Pulmonary artery endothelial cell (primary cell): ENCODE measurements at regions not wholly inside any gene's neighbourhood (a gene's known extent, or its start where the extent isn't known, plus 50 kb on each side); places are given as distances from the start of the nearest gene placed in this dataset.
"Not testable (repeated sequence)": the region's sequence is repeated elsewhere in the genome, so short reads cannot be mapped to it uniquely, and the experiment has no call there.

ENCODE experiments used
- DNase-seq: peaks from one replicate; pipeline ENCODE4 v3.0.0-alpha.2; 2011; ENCODE audit warnings: low read depth, low spot score

DNA sequence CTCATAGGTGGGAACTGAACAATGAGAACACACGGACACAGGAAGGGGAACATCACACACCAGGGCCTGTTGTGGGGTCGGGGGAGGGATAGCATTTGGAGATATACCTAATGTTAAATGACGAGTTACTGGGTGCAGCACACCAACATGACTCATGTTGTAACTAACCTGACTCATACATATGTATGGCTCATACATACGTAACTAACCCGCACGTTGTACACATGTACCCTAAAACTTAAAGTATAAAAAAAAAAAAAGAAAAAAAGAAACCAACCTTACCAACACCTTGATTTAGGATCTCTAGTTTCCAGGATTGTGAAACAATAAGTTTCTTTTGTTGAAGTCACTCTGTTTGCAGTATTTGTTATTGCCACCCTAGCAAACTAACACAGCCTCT is 76.3 kb upstream of the NPSR1 start:
- not testable (repeated sequence) for DNase-seq

DNA sequence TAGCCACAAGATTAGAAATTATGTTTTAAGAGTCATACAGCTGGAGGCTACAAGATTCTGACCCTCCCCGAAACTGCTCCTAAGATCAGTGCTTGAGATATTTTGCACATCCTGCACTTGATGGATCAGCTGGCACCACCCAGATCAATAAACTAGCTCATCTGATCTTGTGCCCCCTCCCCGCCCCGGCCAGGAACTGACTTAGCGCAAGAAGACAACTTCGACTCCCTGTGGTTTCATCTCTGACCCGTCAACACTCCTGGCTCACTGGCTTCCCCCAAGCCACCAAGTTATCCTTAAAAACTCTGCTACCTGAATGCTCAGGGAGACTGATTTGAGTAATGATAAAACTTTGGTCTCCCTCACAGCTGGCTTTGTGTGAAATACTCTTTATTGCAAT is 73.5 kb upstream of the NPSR1 start:
- no peak for DNase-seq

DNA sequence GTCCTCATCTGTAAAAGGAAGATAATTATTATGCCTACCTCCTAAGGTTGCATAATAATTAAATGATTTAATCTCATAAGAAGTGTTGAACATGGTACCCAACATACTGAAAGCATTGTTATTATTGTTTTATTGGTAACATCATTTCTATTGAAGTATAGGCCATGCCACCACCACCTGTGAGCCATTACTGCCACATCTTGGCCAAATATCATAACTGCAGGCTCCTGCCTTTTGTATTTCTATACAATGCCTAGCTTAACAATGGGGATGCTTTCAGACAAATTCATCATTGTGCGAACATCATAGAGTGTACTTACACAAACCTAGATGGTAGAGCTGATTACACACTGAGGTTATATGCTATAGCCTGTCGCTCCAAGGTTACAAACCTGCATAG is 61.1 kb upstream of the NPSR1 start:
- no peak for DNase-seq

DNA sequence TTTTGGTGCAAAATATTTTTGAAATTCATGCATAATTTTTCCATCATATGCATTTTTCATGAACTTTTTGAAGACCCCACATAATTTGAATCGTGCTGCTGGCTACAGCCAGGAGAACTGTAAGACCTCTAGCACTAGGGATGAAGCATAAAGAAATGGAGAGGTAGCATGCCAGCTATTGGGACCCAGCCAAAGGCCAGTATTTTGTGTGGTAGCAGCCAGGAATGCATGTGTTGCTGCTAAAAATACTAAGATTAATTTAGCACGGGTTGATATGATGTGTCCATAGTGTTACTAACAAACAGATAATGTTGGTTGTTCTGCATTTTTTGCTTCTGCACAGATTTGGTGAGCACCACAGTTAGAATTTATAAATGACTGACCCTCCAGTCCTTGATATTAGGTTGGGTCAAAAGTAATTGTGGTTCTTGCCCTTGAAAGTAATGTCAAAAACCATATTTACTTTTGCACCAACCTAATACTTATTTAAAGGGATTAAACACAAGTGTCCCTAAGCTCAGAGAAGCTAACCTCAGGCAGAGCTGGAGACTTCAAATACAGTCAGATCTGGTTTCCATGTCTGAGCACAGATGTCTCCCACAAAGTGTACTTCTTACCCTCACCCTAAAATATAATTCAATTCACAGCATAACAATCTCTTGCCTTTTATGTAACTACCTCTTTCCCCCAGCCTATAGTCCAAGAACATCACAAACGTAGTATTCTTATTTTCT is 54.1 kb upstream of the NPSR1 start:
- no peak for DNase-seq
